Activated CD4-positive, alpha-beta memory T cell treated with anti-CD3 and anti-CD28 coated beads for 36 hours (primary cell): ENCODE measurements at regions not wholly inside any gene's neighbourhood (a gene's known extent, or its start where the extent isn't known, plus 50 kb on each side); places are given as distances from the start of the nearest gene placed in this dataset.
"Not testable (repeated sequence)": the region's sequence is repeated elsewhere in the genome, so short reads cannot be mapped to it uniquely, and the experiment has no call there.

Experiments used
- CTCF ChIA-PET: fragments of 350-600 bp; sonication (Branson Sonifier 250); formaldehyde crosslinking; loops from one replicate; lab custom pipeline; 2021; ENCODE audit warnings: antibody characterized with exemption, inconsistent platforms; lab: Charles Lee
- POLR2A ChIA-PET: fragments of 350-600 bp; sonication (Branson Sonifier 250); formaldehyde crosslinking; loops from one replicate; lab custom pipeline; 2021; ENCODE audit warnings: antibody characterized with exemption; lab: Charles Lee
- DNase-seq: peaks from one replicate; pipeline ENCODE4 v3.0.0-alpha.2; 2020
- H3K27ac Mint-ChIP-seq: one replicate; pipeline ENCODE4 v1.8.0; 2021; ENCODE audit warnings: mixed read lengths
- H3K27me3 Mint-ChIP-seq: one replicate; pipeline ENCODE4 v1.8.0; 2021; ENCODE audit warnings: mixed read lengths
- H3K36me3 Mint-ChIP-seq: one replicate; pipeline ENCODE4 v1.8.0; 2021; ENCODE audit warnings: mixed read lengths
- H3K4me1 Mint-ChIP-seq: one replicate; pipeline ENCODE4 v1.8.0; 2021; ENCODE audit warnings: low read depth, mixed read lengths
- H3K4me3 Mint-ChIP-seq: one replicate; pipeline ENCODE4 v1.8.0; 2021; ENCODE audit warnings: mild to moderate bottlenecking, mixed read lengths
- H3K9me3 Mint-ChIP-seq: one replicate; pipeline ENCODE4 v1.8.0; 2021; ENCODE audit warnings: mixed read lengths
- intact Hi-C: fragments of 100-400 bp; cut with micrococcal nuclease; formaldehyde crosslinking; loops from one replicate; pipeline ENCODE4 v1.15.1; 2023

DNA sequence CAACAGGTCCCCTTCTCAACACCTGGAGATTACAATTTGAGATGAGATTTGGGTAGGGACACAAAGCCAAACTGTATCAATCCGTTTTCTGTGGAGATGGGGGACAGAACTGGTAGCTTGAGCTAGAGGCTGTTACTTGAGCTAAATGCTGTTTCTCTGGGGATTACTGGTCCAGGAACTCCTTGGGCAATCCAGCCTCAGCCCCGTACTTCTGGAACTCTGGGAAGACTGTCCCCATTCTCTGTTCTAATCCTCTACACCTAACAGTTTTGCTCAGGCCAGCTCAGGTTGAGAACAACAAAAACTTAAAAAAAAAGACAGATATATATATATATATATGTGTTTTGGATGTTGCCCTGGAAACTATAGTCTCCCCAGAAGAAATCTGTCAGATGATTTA is 255.0 kb downstream of the GOLGA6L6 start:
- H3K36me3 Mint-ChIP-seq, H3K27me3 Mint-ChIP-seq, intact Hi-C loops, CTCF ChIA-PET, H3K4me1 Mint-ChIP-seq, H3K9me3 Mint-ChIP-seq, H3K4me3 Mint-ChIP-seq, POLR2A ChIA-PET, DNase-seq, H3K27ac Mint-ChIP-seq: not testable (repeated sequence)

DNA sequence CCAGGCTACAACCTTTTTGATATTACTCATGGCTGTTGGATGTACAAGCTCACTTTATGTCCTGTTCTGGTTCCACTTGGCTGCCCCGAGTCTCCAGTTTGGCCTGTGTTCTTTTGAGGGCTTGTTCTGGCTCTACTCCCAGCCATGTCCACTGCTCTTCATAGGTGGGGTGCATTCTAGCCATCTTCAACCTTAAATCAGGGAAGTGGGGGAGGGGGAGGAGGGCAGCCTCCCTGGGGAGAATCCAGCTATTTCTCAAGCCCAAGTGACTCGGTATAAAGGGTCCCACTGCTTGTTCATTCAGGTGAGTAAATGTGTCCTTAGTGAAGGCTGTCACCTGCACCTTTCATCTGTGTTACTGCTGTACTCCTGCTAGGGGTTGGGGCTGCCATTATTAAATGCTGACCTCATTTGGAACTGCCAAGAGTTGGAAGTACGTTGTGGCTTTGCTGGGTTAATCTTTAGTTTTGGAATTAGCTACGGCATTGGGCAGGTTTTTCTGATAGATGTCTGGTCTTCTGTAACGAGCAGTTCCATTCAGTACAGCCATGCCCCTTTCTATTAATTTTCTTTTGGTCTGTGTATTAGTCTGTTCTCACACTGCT is 255.8 kb downstream of the GOLGA6L6 start:
- H3K27ac Mint-ChIP-seq, CTCF ChIA-PET, H3K27me3 Mint-ChIP-seq, H3K36me3 Mint-ChIP-seq, H3K9me3 Mint-ChIP-seq, intact Hi-C loops, POLR2A ChIA-PET, DNase-seq, H3K4me1 Mint-ChIP-seq, H3K4me3 Mint-ChIP-seq: not testable (repeated sequence)

GRCh38 chr15:20284891-20285535 is 256.6 kb downstream of the GOLGA6L6 start:
- H3K4me1 Mint-ChIP-seq, H3K27ac Mint-ChIP-seq, POLR2A ChIA-PET, DNase-seq, intact Hi-C loops, H3K4me3 Mint-ChIP-seq, H3K36me3 Mint-ChIP-seq, H3K9me3 Mint-ChIP-seq, CTCF ChIA-PET, H3K27me3 Mint-ChIP-seq: not testable (repeated sequence)

GRCh38 chr15:20283651-20284050 is 257.9 kb downstream of the GOLGA6L6 start:
- H3K36me3 Mint-ChIP-seq, H3K4me1 Mint-ChIP-seq, intact Hi-C loops, CTCF ChIA-PET, POLR2A ChIA-PET, H3K4me3 Mint-ChIP-seq, DNase-seq, H3K27ac Mint-ChIP-seq, H3K9me3 Mint-ChIP-seq, H3K27me3 Mint-ChIP-seq: not testable (repeated sequence)

- intact Hi-C loops, H3K4me1 Mint-ChIP-seq, H3K36me3 Mint-ChIP-seq, H3K27ac Mint-ChIP-seq, POLR2A ChIA-PET, H3K27me3 Mint-ChIP-seq, CTCF ChIA-PET, H3K4me3 Mint-ChIP-seq, H3K9me3 Mint-ChIP-seq, DNase-seq: not testable (repeated sequence)
These were observed 259.1 kb downstream of the GOLGA6L6 start for GRCh38 chr15:20282491-20282943.

DNA sequence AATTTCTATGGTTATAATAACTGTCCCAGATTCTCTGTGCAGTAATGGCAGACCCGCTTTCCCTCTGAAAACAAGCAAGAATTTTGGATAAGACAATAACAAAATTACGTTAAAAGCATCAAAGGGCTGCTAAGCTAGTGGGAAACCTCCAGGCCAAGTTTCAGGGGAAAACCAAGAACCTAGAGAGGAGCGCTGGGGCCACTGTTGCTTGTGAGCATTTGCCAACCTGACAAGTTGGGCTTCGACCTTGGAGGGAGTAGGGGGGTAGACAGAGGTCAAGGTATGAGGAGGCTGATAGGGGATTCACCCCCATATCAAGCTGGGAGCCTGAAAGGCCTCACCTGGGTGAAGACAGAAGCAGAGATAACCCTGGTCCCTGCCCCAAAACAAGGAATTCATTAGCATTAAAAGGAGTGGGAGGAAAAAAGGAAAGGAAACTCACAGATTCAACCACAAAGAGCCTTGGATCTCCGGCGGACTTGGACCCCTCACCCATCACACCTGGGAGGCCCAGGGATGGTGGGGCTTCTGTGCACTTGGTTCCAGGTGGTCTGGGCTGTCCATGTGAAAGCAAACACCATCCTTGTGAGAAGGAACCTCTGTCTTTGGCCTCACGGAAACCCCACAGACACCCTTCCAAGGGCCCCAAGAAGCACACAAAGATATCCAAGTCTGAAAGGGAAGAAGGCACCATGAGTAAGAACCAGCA is 259.9 kb downstream of the GOLGA6L6 start:
- DNase-seq, intact Hi-C loops, H3K36me3 Mint-ChIP-seq, H3K9me3 Mint-ChIP-seq, H3K27me3 Mint-ChIP-seq, POLR2A ChIA-PET, CTCF ChIA-PET, H3K4me1 Mint-ChIP-seq, H3K4me3 Mint-ChIP-seq, H3K27ac Mint-ChIP-seq: not testable (repeated sequence)

GRCh38 chr15:20280933-20281463 is 260.6 kb downstream of the GOLGA6L6 start:
- Mint-ChIP-seq H3K27ac (no peak overlapping the region), H3K4me1 (no peaks in the 10 kb centered on the region), H3K9me3 (no peaks in the 10 kb centered on the region), H3K27me3 (no peaks in the 10 kb centered on the region), H3K36me3 (no peaks in the 10 kb centered on the region), H3K4me3 (no peak overlapping the region)
- DNase-seq = no peak
- ChIA-PET CTCF (no interaction called here), POLR2A (no interaction called here)
- intact Hi-C loops = no loop called here

GRCh38 chr15:20280141-20280932 is 261.3 kb downstream of the GOLGA6L6 start:
- DNase-seq, H3K4me3 Mint-ChIP-seq, CTCF ChIA-PET, H3K9me3 Mint-ChIP-seq, H3K27me3 Mint-ChIP-seq, POLR2A ChIA-PET, H3K27ac Mint-ChIP-seq, intact Hi-C loops, H3K4me1 Mint-ChIP-seq, H3K36me3 Mint-ChIP-seq: not testable (repeated sequence)

DNA sequence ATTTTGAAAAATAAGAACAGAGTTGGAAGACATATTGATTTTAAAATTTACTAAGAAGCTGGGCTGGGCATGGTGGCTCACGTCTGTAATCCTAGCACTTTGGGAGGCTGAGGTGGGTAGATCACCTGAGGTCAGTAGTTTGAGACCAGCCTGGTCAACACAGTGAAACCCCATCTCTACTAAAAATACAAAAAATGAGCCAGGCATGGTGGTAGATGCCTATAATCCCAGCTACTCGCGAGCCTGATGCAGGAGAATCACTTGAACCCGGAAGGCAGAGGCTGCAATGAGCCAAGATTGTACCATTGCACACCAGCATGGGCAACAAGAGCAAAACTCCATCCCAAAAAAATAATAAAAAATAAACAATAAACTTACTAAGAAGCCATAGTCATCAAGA is 262.5 kb downstream of the GOLGA6L6 start:
- H3K9me3 Mint-ChIP-seq, H3K36me3 Mint-ChIP-seq, H3K27me3 Mint-ChIP-seq, H3K4me3 Mint-ChIP-seq, CTCF ChIA-PET, POLR2A ChIA-PET, H3K27ac Mint-ChIP-seq, H3K4me1 Mint-ChIP-seq, DNase-seq, intact Hi-C loops: not testable (repeated sequence)

- H3K4me1 Mint-ChIP-seq, H3K27me3 Mint-ChIP-seq, H3K36me3 Mint-ChIP-seq, CTCF ChIA-PET, POLR2A ChIA-PET, H3K4me3 Mint-ChIP-seq, DNase-seq, H3K27ac Mint-ChIP-seq, intact Hi-C loops, H3K9me3 Mint-ChIP-seq: not testable (repeated sequence)
These were observed 263.2 kb downstream of the GOLGA6L6 start for GRCh38 chr15:20278376-20278775.

GRCh38 chr15:20277451-20277850 is 264.1 kb downstream of the GOLGA6L6 start:
- H3K27me3 Mint-ChIP-seq, intact Hi-C loops, H3K27ac Mint-ChIP-seq, DNase-seq, CTCF ChIA-PET, H3K9me3 Mint-ChIP-seq, H3K4me3 Mint-ChIP-seq, POLR2A ChIA-PET, H3K36me3 Mint-ChIP-seq, H3K4me1 Mint-ChIP-seq: not testable (repeated sequence)
